ENCODE measurements at regions not wholly inside any gene's neighbourhood (a gene's known extent, or its start where the extent isn't known, plus 50 kb on each side); places are given as distances from the start of the nearest gene placed in this dataset.
A peak's percentile ranks its signal among the peaks of the same experiment; 100 is the strongest.

DNA sequence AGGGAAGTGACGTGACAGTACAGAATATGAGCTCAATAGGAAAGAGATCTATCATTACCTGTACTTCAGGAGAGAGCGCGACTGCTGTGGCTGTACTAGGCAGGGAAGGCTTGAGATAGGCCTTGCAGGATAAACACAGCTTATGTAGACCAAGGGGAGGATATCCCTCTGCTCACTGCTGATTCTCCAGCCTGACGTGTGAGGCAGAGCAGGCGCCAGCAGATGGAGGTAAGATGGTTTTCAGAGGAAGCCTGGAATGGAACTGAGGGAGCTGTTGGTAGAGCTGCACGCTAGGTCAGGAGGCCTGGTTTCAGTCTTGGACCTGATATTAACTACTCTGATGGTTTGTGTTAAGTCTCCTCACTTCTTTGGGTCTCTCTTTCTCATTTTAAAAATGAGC, 291.4 kb downstream of the YTHDC2 start:
- no peak for DNase-seq

DNA sequence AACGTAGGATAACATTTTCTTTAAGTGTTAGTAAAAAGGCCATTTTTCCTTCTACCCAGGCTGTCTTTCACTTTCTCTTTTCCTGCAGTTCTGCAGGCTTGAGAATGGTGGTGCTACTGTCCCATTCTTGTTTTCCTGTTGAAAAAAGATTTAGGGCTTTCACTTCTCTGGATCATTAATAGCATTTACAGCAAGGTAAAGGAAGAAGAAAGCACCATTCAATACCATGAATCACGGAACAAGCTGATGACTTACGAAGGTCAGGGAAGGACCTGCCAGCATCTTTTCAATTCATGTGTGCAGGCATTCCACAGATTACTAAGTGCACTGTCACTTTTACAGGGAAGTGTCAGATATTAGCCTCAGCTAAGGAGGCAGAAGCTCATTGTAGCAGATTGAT, 292.8 kb downstream of the YTHDC2 start:
- no peak for DNase-seq

DNA sequence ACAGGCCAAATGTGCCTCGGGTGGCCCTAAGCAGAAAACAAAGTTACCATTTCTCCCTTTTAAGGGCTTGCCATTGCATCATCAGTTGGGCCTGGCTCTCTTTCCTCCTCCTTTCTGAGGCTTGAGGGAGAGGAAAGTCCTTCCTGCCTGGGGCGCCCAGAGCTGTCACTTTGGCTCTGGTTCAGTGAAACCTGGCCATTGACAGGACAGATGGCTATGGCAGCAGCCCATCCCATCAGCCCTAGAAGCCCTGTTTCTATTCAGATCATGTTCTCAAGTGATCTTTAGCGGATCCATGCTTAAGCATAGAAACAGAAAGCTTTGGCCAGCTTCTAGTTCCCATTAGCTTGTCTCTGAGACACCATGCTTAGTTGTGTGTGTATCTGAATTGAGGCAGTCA, 293.4 kb downstream of the YTHDC2 start:
- DNase-seq: peak; percentile 81

DNA sequence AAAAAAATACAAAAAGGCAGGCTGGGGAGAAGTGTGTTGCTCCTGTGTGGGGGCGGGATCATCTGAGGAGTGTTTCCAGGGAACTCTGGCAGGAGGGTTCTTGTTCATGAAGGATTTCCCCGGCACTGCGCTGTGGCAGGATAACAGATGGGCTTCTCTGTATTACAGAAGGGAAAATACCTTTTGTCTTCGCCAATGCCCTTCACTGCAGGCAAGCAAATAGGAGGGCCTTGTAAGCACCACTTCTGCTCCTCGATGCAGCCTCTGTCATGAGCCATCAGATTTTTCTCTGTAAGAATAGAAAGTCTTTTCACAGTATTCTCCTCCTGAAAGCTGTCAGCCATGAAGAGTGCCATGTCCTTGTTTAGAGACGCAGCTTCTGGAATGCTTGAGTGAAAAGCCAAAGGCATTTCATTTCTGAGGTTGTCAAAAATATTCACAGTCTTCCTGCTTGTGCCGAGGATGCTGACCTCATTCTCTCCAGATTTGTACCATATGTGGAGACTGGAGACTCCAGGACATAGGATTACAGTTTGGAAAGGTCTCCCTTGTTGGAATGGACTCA, 294.0 kb downstream of the YTHDC2 start:
- peak; percentile 83 for DNase-seq

DNA sequence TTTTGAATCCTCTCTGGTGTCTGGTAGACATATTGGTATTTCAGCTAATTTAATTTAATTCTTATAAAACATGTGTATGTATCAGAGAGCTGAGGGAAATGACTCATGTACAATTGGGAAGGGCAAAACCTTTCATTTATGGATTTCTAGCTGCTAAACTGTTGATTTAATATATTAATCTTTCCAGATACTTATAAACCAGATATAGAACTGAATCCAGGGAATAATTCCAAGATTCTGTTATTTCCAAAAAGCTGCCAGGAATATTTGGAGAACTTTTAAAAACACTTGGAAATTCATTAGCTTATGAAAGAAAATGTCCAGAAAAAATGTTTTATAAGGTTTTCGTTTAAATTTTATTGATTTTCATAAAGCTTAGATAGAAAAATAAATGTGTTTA, 295.5 kb downstream of the YTHDC2 start:
- peak; percentile 27 for DNase-seq

DNA sequence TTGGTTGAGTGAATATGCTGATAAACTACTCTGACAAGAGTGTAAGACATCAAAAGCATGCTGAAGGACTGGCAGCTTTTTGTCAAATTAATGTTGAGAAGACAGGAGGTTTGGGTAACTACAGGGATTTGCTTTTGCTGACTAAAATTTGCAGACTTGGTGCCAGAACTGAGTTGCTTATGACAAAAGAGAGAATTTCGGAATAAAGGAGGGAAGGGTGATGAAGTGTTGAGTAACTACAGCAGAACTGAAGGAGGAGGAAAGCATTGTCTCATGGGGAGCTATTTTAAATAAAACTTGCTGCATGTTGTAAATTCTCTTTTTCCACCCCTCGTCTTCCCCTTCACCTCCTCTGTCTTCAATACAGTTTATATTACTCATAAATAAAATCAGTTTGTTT, 296.1 kb downstream of the YTHDC2 start:
- peak; percentile 17 for DNase-seq

DNA sequence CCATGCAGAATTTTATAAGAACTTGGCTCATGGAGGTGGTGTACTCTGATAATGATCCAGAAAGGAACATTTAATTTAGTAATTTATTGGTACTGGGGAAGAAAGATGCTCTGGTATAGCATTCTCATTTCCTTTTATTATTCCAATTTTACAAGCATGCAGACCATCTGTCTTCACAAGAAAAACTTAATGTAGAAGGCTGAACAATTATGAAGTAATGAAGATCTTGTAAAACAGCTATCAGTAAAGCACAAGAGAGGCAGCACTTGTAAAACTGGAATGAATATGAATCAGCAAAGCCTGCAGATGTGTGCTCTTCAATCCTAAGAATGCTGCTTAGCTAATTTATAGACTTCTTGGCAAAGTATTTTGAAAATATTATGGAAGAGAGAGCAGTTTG, 300.0 kb downstream of the YTHDC2 start:
- peak; percentile 67 for DNase-seq

DNA sequence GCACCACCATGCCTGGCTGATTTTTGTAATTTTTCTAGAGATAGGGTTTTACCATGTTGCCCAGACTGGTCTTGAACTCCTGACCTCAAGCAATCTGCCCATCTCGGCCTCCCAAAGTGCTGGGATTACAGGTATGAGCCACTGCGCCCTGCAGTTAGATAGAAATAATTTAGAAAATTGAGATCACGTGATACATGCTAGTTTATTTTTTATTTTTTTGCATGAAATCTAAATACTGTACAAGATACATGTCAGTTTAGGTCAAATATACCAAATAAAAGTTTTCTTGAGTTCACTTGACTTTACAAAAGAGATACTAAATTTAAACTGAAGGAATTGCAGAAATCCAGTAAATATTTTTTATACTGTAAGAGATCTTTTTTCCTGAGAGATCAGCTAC, 304.2 kb downstream of the YTHDC2 start:
- no peak for DNase-seq

DNA sequence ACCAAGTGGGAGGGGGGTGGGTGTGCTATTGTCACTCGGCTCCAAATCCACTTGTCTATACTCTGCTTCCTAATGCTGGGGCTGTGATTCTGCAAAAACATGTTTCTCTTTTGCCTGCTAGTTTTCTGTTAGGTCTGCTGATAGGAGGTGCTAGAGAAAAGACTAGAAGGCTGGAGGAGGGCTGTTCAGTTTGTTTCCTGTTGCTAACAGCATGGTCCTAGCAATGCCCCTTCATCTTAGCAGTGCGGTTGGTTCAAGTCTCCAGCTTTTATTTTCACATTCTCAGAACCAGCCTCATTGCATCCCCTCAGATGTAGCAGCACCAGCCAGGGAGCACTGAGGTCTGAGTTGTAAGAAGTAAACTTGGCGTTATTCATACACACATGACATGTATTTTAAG, 310.2 kb downstream of the YTHDC2 start:
- no peak for DNase-seq

DNA sequence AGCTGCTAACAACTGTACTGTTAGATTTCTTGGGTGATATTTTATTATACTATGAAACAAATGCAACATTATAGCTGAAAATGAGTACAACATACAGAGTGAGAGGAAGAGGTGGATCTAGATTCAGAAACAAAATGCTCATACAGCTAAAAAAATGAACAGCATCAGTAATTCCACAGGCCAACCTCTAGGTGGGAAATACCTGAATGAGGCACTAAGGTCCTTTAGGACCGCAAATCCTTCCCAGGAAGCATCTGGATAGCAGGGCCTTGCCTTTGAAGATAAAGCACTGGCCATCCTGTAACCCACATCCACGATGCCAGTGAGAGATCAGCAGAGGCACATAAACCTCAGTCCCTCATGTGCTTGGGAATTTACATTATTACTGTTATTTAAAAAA, 310.8 kb downstream of the YTHDC2 start:
- DNase-seq: no peak

DNA sequence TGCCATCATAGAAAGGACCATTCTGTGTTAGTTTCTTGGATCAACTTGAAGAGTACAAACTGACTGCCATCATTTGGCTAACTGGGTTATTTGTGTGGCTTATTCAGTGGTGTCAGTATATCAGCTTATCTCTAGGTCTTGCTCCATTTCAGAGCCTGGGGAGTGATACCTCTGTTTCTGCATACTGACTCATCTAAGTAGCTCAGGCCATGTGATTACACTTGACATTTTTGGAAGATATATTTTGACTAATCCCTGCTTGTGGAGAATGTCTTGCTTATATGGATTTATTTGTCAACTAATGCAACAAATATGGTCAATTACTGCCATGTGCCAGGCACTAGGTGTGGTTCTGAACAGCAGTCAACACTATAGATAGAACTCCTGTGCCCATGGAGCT, 311.7 kb downstream of the YTHDC2 start:
- DNase-seq: no peak

DNA sequence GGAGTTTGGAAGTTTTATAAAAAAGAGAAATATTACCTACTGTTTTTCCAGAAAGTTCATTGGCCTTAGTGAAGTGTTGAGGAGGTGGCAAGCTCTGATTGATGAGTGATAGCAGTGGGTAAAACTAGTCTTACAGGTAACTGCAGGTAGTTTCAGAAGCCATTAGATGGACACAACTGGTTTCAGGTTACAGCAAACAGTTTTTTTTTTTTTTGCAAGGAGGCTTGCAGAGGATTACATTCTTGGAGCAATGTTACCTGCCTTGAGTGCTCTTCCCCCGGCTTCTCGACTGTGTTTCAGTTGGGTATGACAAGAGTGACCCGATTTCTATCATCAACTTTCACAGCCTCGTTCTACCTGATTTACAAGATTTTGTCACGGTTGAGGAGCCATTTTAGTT, 333.4 kb downstream of the YTHDC2 start:
- no peak for DNase-seq

DNA sequence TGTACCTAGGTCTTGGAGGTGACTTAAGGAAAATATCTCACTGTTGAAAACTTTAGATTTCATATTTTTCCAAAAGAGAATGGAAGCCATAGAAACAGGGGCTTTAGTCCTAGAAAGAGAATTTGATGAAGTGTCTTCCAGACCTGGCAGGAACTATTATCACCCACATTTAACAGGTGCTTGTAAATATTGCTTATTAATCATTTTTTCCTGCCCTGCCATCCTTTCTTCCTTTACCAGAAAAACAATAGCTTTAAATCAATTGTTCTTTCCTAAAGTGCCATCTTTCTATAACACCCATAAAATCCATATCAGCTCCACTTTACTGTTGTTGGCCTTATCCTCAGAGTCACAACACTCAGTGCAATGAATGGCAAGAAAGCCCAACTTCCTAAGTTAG, 350.9 kb downstream of the YTHDC2 start:
- DNase-seq: no peak

DNA sequence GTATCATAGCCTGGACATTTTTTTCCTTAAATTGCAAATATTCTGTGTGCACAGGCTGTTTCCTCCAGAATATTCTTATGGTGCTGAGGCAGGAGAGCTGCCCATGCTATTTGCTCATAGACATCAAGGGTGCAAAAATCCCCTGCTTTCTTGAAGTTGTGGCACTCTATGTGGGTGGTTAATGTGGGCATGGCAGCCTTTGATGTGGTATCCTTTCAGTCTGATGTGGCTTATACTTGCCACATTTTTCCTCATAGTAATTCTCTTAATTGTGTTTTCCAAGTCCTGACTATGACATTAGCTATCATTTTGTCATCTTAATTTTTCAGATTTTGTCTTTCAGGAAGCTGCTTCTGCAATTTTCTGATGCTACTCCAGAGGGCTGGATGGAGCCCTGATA, 353.3 kb downstream of the YTHDC2 start:
- no peak for DNase-seq

DNA sequence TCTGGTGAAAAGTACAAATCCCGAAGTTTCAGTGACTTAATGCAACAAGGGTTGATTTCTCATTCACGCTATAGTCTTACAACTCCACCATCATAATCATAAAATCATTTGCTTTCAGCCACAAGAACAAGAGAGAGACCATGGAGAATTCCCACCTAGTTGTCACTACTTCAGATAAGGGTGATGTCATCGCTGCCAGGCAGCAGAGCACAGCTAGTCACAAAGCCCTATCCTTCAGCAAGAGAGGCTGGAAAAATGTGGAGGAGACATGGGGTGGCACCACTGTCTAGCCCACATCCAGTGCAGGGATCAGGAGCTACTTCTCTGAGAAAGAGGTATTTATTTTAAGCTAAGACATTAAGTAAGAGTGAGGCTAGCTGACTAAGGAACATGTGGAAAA, 356.1 kb downstream of the YTHDC2 start:
- no peak for DNase-seq

DNA sequence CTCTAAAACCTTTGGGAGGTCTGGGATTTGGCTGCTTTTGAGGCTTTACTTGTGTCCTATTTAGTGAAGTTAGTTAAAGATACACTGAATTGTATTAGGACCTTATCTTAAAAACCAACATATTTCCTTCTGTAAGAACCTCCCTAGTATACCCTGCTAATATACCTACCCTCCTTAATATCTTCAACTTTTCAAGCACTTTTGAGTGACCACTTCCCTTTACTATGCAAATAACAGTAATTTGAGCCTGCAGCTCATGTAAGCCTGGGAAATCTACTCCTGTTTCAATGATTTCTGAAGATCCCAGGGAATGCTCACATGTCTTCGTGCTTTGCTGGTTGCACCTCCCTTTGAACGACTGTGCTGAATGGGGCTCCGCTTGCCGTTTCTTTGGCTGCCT, 358.5 kb downstream of the YTHDC2 start:
- no peak for DNase-seq

DNA sequence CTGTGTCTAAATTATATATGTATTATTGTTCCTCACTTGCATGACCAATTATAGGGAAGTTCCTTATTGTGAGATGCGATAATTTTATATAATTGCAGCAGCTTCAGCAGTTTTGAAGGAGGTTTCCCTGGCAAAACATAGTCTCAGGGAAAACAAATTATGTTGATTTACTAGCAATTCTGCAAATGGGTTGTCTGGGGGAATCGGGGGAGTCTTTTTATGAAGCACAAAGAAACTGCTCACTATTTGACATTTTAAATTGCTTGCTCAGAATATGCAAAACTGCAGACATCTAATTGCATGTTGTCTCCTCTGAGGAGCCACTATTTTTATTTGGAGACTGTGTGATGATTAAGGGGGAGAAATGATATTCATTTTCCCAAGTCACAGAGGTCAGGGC, 361.6 kb downstream of the YTHDC2 start:
- DNase-seq: no peak

DNA sequence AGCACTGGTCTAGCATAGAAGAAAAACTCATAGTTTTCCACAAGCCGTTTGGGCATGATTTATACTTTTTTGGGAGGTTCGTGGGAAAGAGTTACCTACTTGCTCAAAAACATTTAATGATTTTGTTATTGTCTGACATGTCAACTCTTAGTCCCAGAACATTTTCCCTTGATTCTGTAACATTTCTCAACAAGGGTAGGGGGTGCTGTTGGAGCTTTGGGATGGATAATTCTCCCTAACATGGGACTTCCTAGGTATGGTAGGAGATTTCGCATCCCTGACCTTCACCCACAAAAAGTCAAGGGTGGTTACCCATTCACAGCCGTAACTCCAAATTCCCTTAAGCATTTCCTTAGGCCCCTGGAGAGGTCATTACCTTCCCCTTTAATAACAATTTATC, 378.0 kb downstream of the YTHDC2 start:
- DNase-seq: no peak

DNA sequence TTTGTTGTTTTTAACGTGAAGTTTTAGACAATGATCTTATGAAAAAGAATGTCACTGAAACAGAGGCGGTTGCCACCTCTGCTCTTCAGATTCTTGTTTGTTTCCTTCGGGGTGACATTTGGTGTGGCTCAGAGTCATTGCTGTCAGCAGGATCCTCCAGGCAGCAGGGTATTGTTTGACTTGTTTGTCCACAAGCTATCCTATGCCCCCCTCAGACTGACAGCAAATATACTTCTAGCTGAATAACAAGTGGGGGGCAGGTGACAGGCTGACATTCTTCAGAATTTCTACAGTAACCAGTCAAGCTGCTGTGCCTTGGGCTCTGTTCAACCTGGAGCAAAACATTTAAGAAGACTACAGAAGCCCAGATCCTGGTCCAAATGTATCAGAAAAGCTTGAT, 383.3 kb downstream of the YTHDC2 start:
- no peak for DNase-seq

DNA sequence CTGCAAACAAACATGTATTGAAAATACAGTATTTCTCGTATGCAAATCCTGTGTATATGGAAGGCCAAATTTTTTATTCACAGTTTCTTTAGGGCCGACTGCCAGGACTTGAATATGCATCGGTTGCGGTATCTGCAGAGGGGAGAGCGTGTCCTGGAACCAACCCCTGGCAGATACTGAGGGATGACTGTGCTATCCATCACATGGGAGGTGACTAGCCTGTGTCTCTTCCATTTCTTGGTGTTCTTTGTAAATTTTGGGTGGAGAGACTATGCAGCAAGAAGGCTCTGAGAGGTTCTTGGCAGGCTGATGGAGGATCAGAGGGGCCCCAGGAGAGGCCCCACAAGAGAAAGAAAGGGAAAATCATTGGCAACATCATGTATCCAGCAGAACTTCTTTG, 384.3 kb downstream of the YTHDC2 start:
- no peak for DNase-seq

DNA sequence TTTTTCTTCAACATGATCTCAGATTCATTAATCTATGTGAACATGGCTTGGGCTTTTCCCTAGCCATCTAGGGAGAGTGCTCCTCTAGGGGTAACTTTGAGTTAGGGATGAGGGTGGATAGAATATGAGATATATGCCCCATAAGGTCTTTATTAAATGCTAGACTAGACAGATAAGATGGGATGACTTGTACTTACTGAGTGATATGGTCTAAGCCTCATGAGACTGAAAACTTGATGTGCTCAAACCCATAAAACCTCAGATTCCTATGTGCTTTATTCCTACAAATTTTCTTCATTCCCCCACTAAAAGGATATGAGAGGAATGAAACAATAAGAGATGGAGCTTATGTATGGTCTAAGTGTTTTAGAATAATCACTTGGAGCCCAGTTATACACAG, 386.6 kb downstream of the YTHDC2 start:
- no peak for DNase-seq

DNA sequence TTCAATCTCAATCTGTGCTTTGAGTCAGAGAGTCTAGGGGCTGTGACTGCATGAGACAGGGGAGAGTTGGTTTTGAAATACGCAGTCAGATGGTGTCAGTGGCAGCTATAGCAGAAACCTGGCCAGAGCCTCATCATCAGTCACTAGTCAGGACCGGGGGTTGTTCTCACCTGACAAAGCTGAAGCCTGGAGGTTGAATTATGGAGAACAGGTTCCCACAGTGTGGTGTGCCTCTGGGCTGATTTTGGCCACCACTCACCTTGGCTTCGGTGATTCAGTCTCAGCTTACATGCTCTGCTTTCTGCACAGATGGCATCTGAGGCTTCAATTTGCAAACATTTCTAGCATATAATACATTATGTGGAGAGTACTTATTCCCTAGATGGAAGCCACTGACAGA, 387.3 kb downstream of the YTHDC2 start:
- peak; percentile 23 for DNase-seq

DNA sequence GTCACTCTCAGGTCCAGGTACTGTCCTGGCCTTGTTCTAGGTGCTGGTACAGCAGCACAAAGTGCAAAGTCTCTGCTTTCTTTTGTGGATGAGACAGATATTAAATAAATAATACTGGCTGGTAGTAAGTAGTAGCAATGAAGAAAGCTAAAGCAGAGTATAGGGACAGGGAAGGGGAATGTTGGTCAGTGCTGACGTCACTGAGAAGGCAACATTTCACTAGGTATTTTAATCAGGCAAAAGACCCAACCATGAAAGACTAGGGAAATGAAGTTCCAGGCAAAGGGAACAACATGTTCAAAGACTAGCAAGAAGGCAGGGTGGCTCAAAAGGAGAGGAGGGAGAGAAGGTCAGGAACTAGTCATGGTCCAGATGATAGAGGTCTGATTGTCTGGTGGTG, 388.2 kb downstream of the YTHDC2 start:
- DNase-seq: no peak

DNA sequence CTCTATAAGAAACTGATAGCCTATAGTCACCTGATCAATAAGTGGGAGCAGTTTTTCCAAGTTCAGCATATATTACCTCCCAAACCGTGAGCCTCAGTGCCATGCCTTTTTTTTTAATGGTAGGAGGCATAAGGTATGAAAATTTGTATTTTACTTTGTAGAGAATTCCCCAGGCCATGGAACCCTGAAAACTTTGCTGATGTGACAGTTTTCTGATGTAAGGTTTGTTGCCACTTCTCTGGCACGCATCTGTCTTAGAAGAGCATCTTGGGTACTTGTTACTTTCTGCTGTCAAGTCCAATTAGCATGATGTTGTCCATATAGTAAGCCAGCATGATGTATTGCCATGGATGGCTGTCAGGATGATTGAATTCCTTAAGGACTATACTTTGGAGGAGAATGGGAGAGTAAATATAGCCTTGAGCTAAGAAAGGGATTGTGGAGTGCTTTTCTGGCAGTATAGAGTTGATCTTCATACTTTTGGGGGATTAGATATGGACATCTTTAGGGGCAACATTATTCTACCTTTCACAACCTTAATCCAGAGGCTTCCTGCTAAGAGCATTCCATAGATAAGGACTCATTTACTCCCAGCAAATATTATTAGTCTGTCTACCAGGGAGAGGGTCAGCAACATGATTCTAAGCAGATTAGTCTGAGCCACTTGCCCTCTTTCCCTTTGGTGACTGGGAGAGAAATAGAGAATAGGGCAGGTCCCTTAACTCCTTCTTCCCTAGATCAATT, 389.6 kb downstream of the YTHDC2 start:
- no peak for DNase-seq

DNA sequence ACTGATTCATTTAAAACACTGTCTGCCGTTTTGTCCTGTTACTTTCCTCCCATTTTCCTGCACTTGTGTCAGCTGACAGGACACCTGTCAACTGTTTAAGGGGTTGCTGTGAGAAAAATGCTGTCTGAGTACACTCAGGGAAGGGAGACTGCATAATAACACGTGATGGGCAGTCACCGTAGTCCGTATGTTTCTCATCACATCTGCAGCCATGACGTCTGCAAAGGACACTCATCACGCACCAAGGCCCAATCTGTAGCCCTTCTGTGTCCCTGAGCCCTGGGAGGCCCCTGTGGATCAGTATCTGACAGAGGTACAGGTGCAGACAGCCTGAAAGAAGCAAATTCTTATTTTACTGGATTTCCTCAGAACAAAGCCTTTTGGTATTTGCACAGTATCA, 396.3 kb downstream of the YTHDC2 start:
- DNase-seq: no peak

Measured in NCI-H446 treated with DMSO at 0.1 percent for 48 hours (cell line).